T-helper 22 cell (primary cell): ENCODE measurements at regions not wholly inside any gene's neighbourhood (a gene's known extent, or its start where the extent isn't known, plus 50 kb on each side); places are given as distances from the start of the nearest gene placed in this dataset.

Experiments
- DNase-seq: peaks from one replicate; pipeline ENCODE4 v3.0.0-alpha.2; 2020; ENCODE audit warnings: low read depth

DNA sequence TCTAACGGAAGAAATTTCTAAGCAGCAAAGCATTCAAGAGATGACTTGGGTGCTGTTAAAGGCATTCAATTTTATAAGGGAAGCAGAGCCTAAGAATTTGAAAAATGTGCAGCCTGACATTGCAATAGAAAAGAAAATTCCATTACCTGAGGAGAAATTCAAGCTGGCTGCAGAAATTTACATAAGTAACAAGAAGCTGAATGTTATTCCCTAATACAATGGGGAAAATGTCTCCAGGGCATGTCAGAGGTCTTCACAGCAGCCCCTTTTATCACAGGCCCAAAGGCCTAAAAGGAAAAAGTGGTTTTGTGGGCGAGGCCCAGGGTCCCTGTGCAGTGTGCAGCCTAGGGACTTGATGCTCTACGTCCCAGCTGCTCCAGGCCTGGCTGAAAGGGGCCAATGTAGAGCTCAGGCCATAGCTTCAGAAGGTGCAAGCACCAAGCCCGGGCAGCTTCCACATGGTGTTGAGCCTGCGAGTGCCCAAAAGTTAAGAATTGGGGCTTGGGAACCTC lies 306.7 kb downstream of the RDH14 start:
- no peak for DNase-seq

DNA sequence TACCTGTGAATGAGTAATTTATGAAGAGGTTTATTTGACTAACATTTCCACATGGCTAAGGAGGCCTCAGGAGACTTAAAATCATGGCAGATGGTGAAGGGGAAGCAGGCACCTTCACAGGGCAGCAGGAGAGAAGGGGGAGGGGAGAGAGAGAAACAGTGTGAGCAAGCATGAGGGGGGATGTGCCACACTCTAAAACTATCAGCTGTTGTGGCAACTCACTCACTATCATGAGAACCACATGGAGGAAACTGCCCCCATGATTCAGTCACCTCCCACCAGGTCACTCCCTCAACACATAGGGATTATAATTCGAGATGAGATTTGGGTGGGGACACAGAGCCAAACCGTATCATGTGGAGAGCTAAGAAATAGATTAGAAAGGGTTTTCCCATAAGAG lies 309.0 kb downstream of the RDH14 start:
- no peak for DNase-seq

DNA sequence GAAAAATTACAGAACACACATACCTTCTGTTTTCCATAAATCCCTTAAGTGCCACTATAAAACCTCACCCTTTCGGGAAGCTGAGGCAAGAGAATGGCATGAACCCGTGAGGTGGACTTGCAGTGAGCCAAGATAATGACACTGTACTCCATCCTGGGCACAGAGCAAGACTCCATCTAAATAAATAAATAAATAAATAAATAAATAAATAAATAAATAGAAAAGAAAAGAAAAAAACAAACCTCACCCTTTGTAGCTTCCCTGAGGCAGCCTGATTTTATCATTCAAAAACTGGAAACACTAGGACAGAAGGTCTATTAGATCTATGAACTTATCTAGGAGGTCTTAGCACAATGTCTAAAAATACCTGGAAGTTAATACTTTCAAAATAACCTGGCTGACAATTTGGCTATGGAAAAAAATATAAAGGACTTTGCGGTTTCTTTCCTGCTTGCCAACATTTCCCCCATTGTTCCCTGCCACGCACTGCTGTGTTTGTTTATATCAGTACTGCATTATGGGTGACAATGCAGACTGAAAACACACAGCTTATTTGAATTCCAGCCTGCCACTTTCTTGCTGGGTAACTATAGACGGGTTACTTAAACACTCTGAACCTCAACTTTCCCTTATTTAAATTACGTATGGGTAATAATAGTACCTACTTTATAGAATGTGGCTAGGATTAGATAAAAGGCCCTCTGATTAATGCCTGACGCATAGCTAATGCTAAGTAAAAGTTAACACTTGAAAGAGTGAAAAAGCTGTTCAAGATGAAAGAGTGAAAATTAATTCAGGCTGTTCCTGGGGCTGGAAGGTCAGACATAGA lies 313.0 kb downstream of the RDH14 start:
- DNase-seq, result no peak

DNA sequence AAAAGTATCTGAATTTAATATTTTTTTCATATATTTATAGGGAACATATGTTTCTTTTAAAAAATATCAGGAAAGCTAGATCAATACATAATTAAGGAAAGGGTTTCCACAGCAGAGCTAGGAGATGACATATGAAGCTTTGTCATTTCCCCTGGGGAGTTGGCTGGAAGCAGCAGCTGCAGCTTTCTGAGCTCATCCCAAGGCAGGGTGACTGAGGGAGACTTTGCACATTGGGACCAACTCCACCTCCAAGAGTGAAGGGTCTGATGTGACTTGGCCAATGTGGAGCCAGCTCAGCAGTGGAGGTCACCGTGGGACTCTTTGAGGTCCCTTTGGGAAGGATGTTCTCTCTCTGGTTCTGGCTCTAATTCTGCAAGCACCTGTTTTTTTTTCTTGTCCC lies 315.1 kb downstream of the RDH14 start:
- no peak for DNase-seq

DNA sequence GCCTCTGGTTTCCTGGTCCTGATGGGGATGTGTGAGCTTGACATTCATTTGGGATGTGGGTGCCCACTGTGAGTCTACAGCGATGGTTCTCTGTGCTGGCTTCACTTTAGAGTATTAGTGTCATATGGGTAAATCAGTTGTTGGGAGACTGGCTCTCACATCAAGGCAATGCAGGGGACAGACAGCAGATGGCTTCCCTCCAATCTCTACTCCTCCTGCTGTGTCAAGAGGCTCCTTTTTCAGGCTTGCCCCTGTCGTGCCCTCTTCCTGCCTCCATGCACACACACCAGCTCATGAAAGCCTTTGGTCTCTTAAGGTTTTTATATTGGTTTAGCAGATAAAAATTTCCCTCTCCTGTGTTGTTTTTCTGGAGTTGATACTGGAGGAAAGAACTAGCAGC lies 315.6 kb downstream of the RDH14 start:
- no peak for DNase-seq

DNA sequence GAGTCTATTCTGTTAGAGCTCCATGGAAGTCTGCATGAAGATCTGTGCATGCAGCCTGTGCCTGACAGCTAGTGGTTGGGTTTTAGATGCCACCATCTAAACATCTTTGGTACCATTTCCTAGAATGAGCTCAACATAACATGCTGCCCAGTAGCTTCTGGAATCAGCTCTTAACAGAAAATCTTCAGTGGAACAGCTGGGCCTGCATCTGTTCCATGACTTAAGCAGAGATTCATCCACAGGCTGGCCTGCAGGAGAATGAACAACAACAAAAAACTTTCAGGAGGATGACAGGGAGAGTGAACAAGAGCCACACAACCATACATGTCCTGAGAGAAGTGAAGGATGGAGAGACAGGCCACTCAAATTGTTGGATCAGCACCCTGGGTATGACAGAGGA lies 316.6 kb downstream of the RDH14 start:
- no peak for DNase-seq

DNA sequence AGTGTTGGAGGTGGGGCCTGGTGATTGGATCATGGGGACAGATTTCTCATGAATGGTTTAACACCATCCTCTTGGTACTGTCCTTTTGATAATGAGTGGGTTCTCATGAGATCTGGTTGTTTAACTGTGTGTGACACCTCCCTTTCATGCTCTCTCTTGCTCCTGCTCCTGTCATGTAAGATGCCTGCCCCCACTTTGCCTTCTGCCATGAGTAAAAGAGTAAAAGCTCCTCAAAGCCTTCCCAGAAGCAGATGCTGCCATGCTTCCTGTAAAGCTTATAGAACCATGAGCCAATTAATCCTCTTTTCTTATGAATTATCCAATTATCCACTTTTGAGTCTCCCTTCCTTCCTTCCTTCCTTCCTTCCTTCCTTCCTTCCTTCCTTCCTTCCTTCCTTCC lies 317.7 kb downstream of the RDH14 start:
- DNase-seq, result no peak

DNA sequence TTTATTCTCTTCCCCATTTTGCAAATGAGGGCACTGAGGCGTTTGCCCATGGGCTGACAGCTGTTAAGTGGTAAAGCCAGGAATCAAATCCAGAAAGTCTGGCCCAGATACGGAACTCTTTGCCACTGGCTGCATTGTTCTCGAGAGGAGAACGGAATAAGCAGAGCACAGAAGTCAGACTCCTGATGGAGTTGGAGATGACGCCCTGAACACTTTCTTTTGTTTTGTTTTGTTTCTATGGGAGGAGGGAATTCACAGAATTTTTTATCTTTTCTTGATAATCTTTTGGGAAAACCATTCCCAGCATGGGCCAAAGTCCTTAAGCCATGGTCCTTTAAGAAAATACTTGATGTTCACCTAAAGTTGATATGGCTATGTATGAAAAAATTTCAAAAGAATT lies 322.2 kb downstream of the RDH14 start:
- no peak for DNase-seq

DNA sequence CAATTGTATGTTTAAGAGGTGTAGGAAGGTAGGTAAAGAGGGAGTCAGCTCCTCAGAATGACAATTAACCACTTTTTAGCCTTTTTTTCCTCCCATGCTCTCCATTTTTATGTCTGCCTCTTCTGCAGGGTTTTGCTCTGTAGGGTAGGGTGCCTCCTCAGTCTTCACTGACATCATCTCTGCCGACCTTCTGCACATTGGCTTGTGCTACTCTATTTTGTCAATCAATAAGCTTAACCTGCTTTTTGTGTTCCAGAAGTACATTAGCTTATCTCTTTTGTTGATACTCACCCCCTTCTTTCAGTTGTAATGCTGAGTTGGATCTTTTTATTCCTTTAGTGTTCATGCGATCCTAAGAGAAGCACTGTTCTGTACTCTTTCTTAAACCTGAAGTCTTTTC lies 323.2 kb downstream of the RDH14 start:
- no peak for DNase-seq

DNA sequence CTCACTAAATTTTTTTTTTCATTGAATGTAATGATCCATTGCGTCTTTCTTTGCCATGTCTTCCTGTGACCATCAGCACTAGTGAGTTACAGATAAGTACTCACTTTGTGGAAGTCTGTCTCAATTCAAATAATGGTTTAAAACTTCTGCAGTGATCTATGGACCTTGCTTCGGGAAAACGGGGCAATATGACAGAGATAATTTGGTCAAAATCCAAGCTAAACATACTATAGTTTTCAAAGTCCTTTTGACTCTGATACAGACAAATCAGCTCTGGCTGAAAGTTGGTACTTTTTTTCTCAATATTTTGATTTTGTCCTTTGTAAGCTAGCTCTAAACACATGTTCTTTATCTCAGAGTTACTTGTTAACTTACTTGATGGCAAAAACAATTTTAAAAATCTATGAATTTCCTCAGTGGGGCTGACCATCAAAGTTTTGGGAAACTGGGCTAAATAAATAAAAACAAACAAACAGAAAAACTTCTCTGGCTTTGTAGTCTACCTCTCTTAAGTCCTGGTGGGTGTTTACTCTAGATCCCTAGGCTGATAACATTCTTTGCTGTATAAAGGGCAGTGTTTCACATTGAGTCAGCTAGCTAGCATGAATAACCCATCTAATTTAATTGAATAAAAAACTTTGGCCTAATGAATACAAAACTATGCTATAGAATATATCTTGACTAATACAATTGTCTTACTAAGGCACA lies 327.6 kb downstream of the RDH14 start:
- DNase-seq, result no peak

DNA sequence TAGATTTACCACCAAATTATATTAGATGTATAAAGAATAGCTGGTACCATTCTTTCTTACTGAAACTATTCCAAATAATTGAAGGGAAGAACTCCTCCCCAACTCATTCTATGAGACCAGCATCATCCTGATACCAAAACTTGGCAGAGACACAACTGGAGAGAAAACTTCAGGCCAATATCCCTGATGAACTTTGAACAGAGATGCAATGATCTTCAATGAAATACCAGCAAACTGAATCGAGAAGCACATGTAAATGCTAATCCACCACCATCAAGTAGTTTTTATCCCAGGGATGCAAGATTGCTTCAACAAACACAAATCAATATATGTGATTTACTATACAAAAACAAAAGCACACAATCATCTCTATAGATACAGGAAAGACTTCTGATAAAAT lies 329.8 kb downstream of the RDH14 start:
- DNase-seq, result no peak

DNA sequence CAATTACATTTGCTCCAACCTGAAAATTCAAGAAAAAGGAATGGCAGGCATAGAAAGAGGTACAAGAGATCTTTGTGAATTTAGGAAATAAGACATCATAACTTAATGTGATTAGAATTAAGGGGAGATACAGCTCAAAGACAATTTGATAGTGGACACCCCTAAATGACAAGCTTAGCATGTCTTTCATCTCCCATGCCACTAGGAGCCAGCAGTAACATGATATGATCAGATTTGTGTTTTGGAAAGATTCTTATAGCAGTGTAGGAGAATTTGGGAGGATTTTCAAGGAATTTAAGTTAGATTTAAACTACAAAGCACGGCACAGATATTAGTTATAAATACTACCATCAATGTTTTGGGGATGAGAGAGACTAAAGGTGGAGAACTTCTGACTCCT lies 340.8 kb downstream of the RDH14 start:
- no peak for DNase-seq

DNA sequence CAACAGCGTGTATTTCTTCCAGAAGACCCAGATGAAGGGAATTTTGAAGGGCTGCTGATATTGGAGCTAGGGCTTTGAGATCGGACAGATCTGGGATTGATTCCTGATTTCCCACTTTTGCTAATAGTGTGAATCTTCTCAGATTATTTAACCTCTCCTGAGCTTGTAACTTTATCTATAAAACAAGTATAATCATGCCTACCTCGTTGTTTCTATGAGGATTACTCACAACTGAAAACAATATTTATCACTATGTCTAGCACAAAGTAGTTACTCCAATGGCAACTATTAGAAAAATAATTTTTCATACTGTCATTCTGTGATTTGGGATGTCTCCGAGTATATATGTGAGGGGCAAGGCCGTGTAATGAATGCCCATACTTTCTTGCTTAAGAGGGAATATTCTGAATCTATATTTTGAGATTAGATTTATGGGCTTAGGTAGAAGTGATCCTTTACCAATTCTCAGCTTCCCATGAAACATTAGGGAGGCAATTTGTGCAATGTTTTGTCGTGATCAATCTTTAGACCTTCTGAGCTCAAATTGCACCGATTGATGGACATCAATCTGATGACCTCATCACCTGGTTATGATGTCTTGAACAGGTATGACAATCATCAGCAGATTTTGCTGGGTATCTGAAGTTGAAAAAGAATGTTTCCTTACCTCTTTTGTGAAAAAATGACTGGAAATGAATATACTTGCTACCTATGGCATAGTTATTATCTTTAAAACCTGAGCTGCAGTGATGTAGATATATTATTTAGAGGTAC lies 339.9 kb downstream of the KCNS3 start:
- DNase-seq, result no peak

DNA sequence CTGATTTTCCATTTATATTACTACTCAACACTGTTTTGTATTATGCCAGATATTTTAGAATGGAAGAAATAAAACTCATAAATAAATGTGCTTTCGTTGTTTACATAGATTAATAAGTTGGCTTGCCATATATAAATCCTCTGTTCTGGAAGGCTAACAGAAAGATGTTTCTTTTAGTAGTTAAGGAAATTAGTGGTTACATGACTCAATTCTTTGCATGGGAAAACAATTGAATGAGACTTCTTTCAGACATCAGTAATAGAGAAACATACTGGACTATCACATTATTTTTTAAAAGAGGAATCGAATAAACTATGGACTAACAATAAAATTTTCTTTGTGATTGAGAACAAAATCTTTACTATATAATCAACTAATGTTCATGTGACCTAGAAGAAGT lies 336.5 kb downstream of the KCNS3 start:
- no peak for DNase-seq

DNA sequence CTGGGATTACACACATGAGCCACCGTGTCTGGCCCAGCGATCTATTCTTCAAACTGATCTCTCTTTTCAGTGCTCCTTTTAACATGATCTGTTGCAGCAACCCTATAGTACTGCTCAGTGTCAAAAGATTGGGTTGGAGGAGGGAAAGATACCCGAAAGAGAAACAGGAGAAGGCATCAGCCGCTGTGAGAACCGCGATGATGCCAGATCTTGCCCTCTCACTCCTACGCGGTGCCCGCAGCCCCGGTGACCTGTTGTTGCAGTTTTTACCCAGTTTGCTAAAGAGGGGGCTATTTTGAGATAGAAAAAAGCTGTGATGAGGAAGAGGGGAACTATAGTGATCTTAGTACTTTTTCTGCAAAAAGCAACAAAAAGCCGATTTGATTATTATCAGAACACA lies 335.5 kb downstream of the KCNS3 start:
- no peak for DNase-seq

DNA sequence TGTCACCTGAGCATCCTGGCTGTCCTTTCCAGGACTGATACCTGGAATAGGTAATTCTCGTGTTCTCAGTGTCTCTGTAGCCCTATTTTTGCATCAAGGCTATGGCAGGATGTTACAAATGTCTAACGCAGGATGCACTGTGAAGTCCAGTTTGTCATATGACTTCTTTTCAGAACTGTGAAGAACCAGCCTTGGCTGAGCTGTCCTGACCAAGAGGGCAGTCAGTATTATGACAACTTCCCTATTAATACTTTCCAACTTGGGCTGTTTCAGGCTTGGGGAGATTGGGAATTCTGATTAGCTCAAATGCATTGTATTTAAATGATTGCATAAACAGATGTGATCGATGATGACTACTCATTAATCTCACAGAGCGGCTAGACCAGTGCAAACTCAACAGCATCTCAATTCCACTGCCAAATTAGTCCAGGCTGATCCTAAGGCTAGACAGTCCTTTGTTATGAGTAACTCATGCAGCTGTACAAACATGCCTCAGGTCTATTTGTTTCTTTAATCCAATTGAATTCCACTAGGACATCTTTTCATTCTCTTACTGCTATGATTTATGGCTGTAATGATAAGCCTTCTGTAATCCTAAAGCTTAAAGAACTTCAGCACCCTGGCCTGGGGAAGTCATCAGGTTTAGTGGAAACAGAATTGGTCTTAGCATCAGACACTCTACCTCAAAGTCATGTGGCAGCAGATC lies 331.6 kb downstream of the KCNS3 start:
- DNase-seq, result no peak

DNA sequence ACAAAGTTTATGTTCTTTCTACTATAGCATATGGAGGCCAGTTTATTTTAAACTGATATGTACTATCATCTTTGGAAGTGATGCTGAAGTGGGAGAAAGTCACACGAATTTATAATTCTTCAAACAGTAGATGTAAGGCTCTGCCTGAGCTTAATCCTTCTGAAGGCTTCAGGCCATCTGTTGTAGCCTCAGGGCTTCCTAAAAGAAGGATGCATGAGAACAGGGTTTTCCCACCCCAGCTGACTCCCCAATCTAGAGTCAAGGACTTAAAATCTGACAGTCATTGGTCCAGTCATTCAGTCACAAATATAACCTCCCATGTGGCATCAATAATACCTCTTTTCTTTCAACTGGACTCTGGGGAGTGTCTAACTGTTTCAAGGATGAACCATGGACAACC lies 330.5 kb downstream of the KCNS3 start:
- DNase-seq, result no peak

DNA sequence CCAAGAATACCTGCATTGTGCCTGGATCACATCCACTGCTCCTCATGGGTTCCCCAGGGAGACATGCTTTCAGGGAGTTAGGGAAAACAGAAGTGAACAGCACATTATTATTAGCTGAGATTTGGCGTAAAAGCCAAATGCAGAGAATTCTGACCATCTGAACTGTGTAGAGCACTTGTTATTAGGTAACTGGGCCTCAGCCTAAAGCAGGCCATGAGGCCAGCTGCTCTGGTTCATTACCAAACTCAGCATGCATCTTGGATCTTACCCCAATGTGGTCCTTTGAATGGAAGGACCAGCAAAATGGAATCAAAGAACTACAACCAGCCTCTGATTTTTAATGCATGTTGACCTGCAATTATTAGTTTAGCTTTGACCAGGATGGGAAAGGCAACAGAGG lies 322.3 kb downstream of the KCNS3 start:
- DNase-seq, result no peak

DNA sequence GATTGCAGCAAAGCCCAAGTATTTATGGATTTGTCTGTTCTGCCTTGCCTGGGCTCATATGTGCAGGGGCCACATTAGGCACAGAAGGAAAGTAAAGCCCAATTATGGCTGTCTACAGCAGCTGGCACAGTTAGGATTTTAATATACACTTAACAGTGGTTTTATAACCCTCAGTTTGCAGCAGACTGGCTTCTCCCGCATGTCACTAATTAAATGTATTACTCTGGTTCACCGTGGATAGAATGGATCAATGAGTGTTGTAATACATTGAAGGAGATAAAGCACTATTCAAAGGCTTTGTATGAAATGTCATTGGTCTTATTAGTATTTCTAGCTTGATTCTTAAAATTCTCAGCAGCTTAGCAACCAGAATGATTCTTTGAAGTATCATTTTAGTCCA lies 320.2 kb downstream of the KCNS3 start:
- no peak for DNase-seq

DNA sequence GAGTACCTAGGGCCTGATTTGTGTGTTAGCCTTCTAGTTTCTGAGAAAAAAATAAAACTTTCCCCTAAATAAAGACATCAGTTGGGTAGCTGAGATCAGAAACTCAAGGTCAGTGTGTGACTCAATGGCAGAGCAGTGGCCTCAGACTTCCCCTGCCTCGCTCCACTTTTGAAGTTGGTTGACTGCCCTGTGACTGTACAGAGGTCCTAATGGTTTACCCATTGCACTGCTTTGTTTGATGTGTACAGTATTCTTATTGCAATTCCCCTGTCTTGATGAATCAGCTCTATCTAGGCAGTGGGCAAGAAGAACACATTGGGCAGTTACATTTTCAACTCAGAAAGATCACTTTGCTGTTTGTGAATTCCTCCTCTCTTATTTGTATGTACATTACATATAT lies 315.7 kb downstream of the KCNS3 start:
- DNase-seq, result no peak

DNA sequence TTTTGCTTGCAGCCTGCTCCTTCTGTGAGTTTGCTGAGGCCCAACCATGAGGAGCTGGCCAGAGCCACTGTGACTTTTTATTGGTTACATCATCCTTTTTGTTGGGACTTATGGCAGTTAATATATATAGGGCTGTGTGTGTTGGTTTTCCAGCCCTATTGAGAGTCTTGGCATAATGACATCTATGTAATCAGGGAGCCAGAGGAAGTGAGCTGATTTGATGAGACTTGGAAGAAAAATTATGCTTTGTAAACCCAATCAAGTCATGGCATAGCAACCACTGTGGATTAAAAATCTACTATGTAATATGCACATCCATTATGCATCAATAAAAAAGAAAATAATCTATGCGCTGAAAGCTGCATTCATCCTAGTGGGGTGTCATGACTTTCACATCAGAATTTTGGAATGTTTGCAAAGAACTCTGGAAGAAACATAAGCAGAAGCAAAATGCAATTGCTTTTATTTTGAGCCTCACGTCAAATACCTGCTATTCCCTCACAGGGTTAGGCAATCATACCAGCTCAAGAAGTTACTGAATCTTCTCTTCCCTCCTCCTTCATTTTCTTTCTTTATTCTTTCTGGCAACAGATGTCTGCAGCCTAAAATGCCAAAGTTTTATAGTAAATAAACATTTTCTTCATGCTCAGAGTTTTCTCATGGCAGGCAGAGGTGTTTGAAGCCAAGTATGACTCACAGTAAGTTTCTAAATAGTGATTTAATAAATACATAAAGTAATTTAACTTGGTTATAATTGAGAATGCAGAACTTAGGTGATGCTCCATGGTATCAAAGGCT lies 308.5 kb downstream of the KCNS3 start:
- no peak for DNase-seq
